Jurkat, Clone E6-1 (cell line): ENCODE measurements at regions not wholly inside any gene's neighbourhood (a gene's known extent, or its start where the extent isn't known, plus 50 kb on each side); places are given as distances from the start of the nearest gene placed in this dataset.

Experiments
- DNase-seq: peaks from one replicate; pipeline ENCODE4 v3.0.0-alpha.2; 2011; ENCODE audit warnings: low read depth, low spot score
- H3K4me3 ChIP-seq: 2 replicates; pipeline ENCODE4 v1.5.1; 2011; ENCODE audit warnings: mild to moderate bottlenecking, low read length, control low read depth, moderate library complexity

- no peak for DNase-seq
- no peak overlapping the region for H3K4me3 ChIP-seq
Measured at GRCh38 chr15:95350908-95351307, 979.6 kb upstream of the NR2F2 start.

- no peak overlapping the region for H3K4me3 ChIP-seq
- no peak for DNase-seq
Measured at GRCh38 chr15:95352631-95353187, 977.8 kb upstream of the NR2F2 start.

- H3K4me3 ChIP-seq = no peak overlapping the region
- DNase-seq = no peak
Measured at GRCh38 chr15:95353512-95353911, 977.0 kb upstream of the NR2F2 start.

- H3K4me3 ChIP-seq = no peak overlapping the region
- no peak for DNase-seq
Measured at GRCh38 chr15:95359966-95360365, 970.5 kb upstream of the NR2F2 start.

- no peak overlapping the region for H3K4me3 ChIP-seq
- DNase-seq = no peak
Measured at GRCh38 chr15:95362306-95362705, 968.2 kb upstream of the NR2F2 start.

- H3K4me3 ChIP-seq = no peak overlapping the region
- DNase-seq = no peak
Measured at GRCh38 chr15:95363646-95364045, 966.9 kb upstream of the NR2F2 start.

- no peak for DNase-seq
- no peak overlapping the region for H3K4me3 ChIP-seq
Measured at GRCh38 chr15:95365511-95366107, 964.9 kb upstream of the NR2F2 start.

GRCh38 chr15:95368191-95368590, 962.3 kb upstream of the NR2F2 start:
- DNase-seq = no peak
- H3K4me3 ChIP-seq = no peak overlapping the region

GRCh38 chr15:95368755-95369601, 961.5 kb upstream of the NR2F2 start:
- no peak for DNase-seq
- H3K4me3 ChIP-seq = no peak overlapping the region

GRCh38 chr15:95370291-95370690, 960.2 kb upstream of the NR2F2 start:
- H3K4me3 ChIP-seq = no peak overlapping the region
- no peak for DNase-seq

GRCh38 chr15:95371664-95372063, 958.8 kb upstream of the NR2F2 start:
- DNase-seq = no peak
- no peak overlapping the region for H3K4me3 ChIP-seq

GRCh38 chr15:95375281-95375680, 955.2 kb upstream of the NR2F2 start:
- no peak for DNase-seq
- no peak overlapping the region for H3K4me3 ChIP-seq

GRCh38 chr15:95377258-95377852, 953.1 kb upstream of the NR2F2 start:
- H3K4me3 ChIP-seq = no peak overlapping the region
- no peak for DNase-seq

GRCh38 chr15:95394186-95395067, 936.1 kb upstream of the NR2F2 start:
- DNase-seq = no peak

GRCh38 chr15:95400428-95400827, 930.1 kb upstream of the NR2F2 start:
- H3K4me3 ChIP-seq = no peak overlapping the region
- no peak for DNase-seq

More at GRCh38 chr15:95394186-95395067, 936.1 kb upstream of the NR2F2 start:
- H3K4me3 ChIP-seq = no peak overlapping the region

GRCh38 chr15:95401587-95401986, 928.9 kb upstream of the NR2F2 start:
- no peak for DNase-seq

GRCh38 chr15:95405447-95405846, 925.1 kb upstream of the NR2F2 start:
- no peak for DNase-seq

More at GRCh38 chr15:95401587-95401986, 928.9 kb upstream of the NR2F2 start:
- no peak overlapping the region for H3K4me3 ChIP-seq

GRCh38 chr15:95407534-95407933, 923.0 kb upstream of the NR2F2 start:
- no peak overlapping the region for H3K4me3 ChIP-seq

More at GRCh38 chr15:95405447-95405846, 925.1 kb upstream of the NR2F2 start:
- H3K4me3 ChIP-seq = no peak overlapping the region

GRCh38 chr15:95409211-95409610, 921.3 kb upstream of the NR2F2 start:
- no peak overlapping the region for H3K4me3 ChIP-seq
- DNase-seq = no peak

More at GRCh38 chr15:95407534-95407933, 923.0 kb upstream of the NR2F2 start:
- DNase-seq = no peak
